ENCODE measurements at regions not wholly inside any gene's neighbourhood (a gene's known extent, or its start where the extent isn't known, plus 50 kb on each side); places are given as distances from the start of the nearest gene placed in this dataset.

DNA sequence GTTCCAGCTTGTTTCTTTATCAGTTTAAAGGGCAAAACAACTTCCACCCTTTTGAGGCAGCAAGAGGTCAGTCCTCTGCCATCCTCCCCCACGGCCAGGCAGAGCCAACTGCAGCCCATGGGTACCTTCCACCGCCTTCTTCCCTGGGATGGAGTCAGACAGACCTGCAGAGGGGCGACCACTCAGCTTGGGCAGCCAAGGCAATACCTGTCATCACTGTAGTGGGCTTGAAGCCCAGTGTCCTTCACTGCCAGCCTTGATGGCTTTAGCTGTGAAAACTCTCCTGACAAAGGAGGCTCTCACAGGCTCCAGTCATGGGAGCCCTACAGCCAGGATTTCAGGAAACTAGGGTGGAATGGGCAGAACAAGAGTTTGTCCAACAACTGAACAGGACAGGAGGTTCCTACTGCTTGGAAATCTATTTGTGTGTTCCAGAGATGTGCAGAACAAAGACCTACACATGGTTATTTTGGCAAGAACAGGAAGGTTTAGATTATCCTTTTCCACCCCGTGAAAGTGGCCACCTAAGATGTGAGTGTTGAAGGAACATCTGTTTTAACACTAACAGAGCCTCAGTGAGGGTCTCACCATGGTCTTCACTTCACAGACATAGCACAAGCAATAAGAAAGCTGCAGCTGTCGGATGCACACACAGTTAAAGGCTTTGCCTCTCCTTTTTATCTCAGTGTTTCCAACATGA, 93.9 kb upstream of the RMDN2 start:
- no peak for TF ChIP-seq HNF4A (conservative IDR thresholded peaks at IDR 0.05)
- no peak for TF ChIP-seq RXRA (IDR thresholded peaks at IDR 0.05)
- TF ChIP-seq EGR1 (IDR thresholded peaks at IDR 0.05; ENCODE audit: low read depth in 2 of 2) = no peak
- no peak for TF ChIP-seq JUND (IDR thresholded peaks at IDR 0.05)
- no peak for TF ChIP-seq TAF1 (conservative IDR thresholded peaks at IDR 0.05)
- TF ChIP-seq, protein P1, sequence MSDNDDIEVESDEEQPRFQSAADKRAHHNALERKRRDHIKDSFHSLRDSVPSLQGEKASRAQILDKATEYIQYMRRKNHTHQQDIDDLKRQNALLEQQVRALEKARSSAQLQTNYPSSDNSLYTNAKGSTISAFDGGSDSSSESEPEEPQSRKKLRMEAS (IDR thresholded peaks at IDR 0.05) = no peak
- TF ChIP-seq, protein P2, sequence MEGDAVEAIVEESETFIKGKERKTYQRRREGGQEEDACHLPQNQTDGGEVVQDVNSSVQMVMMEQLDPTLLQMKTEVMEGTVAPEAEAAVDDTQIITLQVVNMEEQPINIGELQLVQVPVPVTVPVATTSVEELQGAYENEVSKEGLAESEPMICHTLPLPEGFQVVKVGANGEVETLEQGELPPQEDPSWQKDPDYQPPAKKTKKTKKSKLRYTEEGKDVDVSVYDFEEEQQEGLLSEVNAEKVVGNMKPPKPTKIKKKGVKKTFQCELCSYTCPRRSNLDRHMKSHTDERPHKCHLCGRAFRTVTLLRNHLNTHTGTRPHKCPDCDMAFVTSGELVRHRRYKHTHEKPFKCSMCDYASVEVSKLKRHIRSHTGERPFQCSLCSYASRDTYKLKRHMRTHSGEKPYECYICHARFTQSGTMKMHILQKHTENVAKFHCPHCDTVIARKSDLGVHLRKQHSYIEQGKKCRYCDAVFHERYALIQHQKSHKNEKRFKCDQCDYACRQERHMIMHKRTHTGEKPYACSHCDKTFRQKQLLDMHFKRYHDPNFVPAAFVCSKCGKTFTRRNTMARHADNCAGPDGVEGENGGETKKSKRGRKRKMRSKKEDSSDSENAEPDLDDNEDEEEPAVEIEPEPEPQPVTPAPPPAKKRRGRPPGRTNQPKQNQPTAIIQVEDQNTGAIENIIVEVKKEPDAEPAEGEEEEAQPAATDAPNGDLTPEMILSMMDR (IDR thresholded peaks at IDR 0.05; ENCODE audit: low read depth, low read length, missing input control) = no peak
- no peak for TF ChIP-seq FOXA2 (IDR thresholded peaks at IDR 0.05)
- no peak for TF ChIP-seq SP1 (IDR thresholded peaks at IDR 0.05)
- TF ChIP-seq YY1 (IDR thresholded peaks at IDR 0.05) = no peak
- TF ChIP-seq NR2F2 (IDR thresholded peaks at IDR 0.05) = no peak
- no peak for TF ChIP-seq FOXA1 (IDR thresholded peaks at IDR 0.05)
- TF ChIP-seq, protein P3, sequence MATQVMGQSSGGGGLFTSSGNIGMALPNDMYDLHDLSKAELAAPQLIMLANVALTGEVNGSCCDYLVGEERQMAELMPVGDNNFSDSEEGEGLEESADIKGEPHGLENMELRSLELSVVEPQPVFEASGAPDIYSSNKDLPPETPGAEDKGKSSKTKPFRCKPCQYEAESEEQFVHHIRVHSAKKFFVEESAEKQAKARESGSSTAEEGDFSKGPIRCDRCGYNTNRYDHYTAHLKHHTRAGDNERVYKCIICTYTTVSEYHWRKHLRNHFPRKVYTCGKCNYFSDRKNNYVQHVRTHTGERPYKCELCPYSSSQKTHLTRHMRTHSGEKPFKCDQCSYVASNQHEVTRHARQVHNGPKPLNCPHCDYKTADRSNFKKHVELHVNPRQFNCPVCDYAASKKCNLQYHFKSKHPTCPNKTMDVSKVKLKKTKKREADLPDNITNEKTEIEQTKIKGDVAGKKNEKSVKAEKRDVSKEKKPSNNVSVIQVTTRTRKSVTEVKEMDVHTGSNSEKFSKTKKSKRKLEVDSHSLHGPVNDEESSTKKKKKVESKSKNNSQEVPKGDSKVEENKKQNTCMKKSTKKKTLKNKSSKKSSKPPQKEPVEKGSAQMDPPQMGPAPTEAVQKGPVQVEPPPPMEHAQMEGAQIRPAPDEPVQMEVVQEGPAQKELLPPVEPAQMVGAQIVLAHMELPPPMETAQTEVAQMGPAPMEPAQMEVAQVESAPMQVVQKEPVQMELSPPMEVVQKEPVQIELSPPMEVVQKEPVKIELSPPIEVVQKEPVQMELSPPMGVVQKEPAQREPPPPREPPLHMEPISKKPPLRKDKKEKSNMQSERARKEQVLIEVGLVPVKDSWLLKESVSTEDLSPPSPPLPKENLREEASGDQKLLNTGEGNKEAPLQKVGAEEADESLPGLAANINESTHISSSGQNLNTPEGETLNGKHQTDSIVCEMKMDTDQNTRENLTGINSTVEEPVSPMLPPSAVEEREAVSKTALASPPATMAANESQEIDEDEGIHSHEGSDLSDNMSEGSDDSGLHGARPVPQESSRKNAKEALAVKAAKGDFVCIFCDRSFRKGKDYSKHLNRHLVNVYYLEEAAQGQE (IDR thresholded peaks at IDR 0.05) = no peak
- TF ChIP-seq RAD21 (IDR thresholded peaks at IDR 0.05) = no peak
- TF ChIP-seq HNF4G (IDR thresholded peaks at IDR 0.05) = no peak
- TF ChIP-seq, protein P4, sequence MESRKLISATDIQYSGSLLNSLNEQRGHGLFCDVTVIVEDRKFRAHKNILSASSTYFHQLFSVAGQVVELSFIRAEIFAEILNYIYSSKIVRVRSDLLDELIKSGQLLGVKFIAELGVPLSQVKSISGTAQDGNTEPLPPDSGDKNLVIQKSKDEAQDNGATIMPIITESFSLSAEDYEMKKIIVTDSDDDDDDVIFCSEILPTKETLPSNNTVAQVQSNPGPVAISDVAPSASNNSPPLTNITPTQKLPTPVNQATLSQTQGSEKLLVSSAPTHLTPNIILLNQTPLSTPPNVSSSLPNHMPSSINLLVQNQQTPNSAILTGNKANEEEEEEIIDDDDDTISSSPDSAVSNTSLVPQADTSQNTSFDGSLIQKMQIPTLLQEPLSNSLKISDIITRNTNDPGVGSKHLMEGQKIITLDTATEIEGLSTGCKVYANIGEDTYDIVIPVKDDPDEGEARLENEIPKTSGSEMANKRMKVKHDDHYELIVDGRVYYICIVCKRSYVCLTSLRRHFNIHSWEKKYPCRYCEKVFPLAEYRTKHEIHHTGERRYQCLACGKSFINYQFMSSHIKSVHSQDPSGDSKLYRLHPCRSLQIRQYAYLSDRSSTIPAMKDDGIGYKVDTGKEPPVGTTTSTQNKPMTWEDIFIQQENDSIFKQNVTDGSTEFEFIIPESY (IDR thresholded peaks at IDR 0.05) = no peak
- TF ChIP-seq, protein P5, sequence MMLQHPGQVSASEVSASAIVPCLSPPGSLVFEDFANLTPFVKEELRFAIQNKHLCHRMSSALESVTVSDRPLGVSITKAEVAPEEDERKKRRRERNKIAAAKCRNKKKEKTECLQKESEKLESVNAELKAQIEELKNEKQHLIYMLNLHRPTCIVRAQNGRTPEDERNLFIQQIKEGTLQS (IDR thresholded peaks at IDR 0.05) = no peak
- no peak for TF ChIP-seq GABPA (IDR thresholded peaks at IDR 0.05 in 1 of 2, conservative IDR thresholded peaks at IDR 0.05 in 1 of 2)
- WGBS = 94% methylated on average over 5 of the region's 5 CpGs
- DNase-seq (ENCODE audit: low spot score) = no peak
- no peak overlapping the region for H3K4me3 ChIP-seq (ENCODE audit: low read depth in 1 of 3, low read length in 3 of 3)
- no peak overlapping the region for H3K27ac ChIP-seq (ENCODE audit: low read depth in 1 of 2, low read length in 2 of 2)
- no peaks in the 10 kb centered on the region for H3K36me3 ChIP-seq (ENCODE audit: control insufficient read depth in 4 of 4, insufficient read depth in 3 of 4, low read depth in 1 of 4, low read length in 3 of 4)
- peaks cover 0 to 5% (median 3%) of the 10 kb centered on the region in 4 donors for H3K4me1 ChIP-seq (ENCODE audit: control insufficient read depth in 4 of 4, insufficient read depth in 4 of 4, low read length in 3 of 4)
- H3K9me3 ChIP-seq (ENCODE audit: control insufficient read depth in 4 of 4, low read length in 3 of 4) = no peaks in the 10 kb centered on the region
- no peak overlapping the region for H3K9ac ChIP-seq (ENCODE audit: low read depth in 1 of 2, low read length in 2 of 2)
- H3K27me3 ChIP-seq (ENCODE audit: control insufficient read depth in 4 of 4, insufficient read depth in 4 of 4, low read length in 3 of 4) = no peaks in the 10 kb centered on the region
